Neuron (in vitro differentiated cells): ENCODE measurements at regions not wholly inside any gene's neighbourhood (a gene's known extent, or its start where the extent isn't known, plus 50 kb on each side); places are given as distances from the start of the nearest gene placed in this dataset.

Experiments
- H2AFZ ChIP-seq: one replicate; pipeline ENCODE4 v1.6.1; 2013; ENCODE audit warnings: low read depth, mild to moderate bottlenecking, inconsistent platforms, low read length, moderate library complexity
- H3K27me3 ChIP-seq: one replicate; pipeline ENCODE4 v1.6.1; 2013; ENCODE audit warnings: low read length; ENCODE audit not compliant: insufficient read depth
- H3K36me3 ChIP-seq: one replicate; pipeline ENCODE4 v1.6.1; 2013; ENCODE audit warnings: low read length; ENCODE audit not compliant: insufficient read depth
- H3K4me1 ChIP-seq: one replicate; pipeline ENCODE4 v1.6.1; 2013; ENCODE audit warnings: low read length; ENCODE audit not compliant: insufficient read depth
- H3K4me3 ChIP-seq: 2 replicates; pipeline ENCODE4 v1.5.1; 2013; ENCODE audit warnings: mild to moderate bottlenecking, low read length, moderate library complexity
- H3K9me3 ChIP-seq: one replicate; pipeline ENCODE4 v1.6.1; 2013; ENCODE audit warnings: low read length

GRCh38 chr4:36640876-36641275, 359.5 kb downstream of the DTHD1 start:
- H3K4me3 ChIP-seq, result no peak overlapping the region

GRCh38 chr4:36651253-36651652, 369.8 kb downstream of the DTHD1 start:
- H3K9me3 ChIP-seq, result no peaks in the 10 kb centered on the region
- H2AFZ ChIP-seq, result no peak overlapping the region
- H3K36me3 ChIP-seq, result no peaks in the 10 kb centered on the region
- H3K4me3 ChIP-seq, result no peak overlapping the region
- no peaks in the 10 kb centered on the region for H3K4me1 ChIP-seq
- H3K27me3 ChIP-seq, result no peaks in the 10 kb centered on the region

More at GRCh38 chr4:36640876-36641275, 359.5 kb downstream of the DTHD1 start:
- H3K36me3 ChIP-seq, result no peaks in the 10 kb centered on the region
- H3K27me3 ChIP-seq, result no peaks in the 10 kb centered on the region
- no peak overlapping the region for H2AFZ ChIP-seq
- H3K9me3 ChIP-seq, result no peaks in the 10 kb centered on the region
- no peaks in the 10 kb centered on the region for H3K4me1 ChIP-seq

- Histone ChIP-seq H3K9me3 (no peaks in the 10 kb centered on the region), H3K36me3 (no peaks in the 10 kb centered on the region), H3K4me3 (no peak overlapping the region), H2AFZ (no peak overlapping the region), H3K4me1 (no peaks in the 10 kb centered on the region), H3K27me3 (no peaks in the 10 kb centered on the region)
Measured at GRCh38 chr4:36652857-36653256, 371.4 kb downstream of the DTHD1 start.

- H3K4me1 ChIP-seq, result no peaks in the 10 kb centered on the region
- no peak overlapping the region for H3K4me3 ChIP-seq
- H3K9me3 ChIP-seq, result no peaks in the 10 kb centered on the region
- no peaks in the 10 kb centered on the region for H3K36me3 ChIP-seq
- no peaks in the 10 kb centered on the region for H3K27me3 ChIP-seq
- H2AFZ ChIP-seq, result no peak overlapping the region
Measured at GRCh38 chr4:36665985-36666527, 384.6 kb downstream of the DTHD1 start.

GRCh38 chr4:36675436-36675835, 394.0 kb downstream of the DTHD1 start:
- Histone ChIP-seq H2AFZ (no peak overlapping the region), H3K4me3 (no peak overlapping the region), H3K9me3 (no peaks in the 10 kb centered on the region), H3K27me3 (peaks cover 4% of the 10 kb centered on the region), H3K36me3 (no peaks in the 10 kb centered on the region), H3K4me1 (no peaks in the 10 kb centered on the region)

GRCh38 chr4:36676139-36677050, 395.0 kb downstream of the DTHD1 start:
- Histone ChIP-seq H2AFZ (no peak overlapping the region), H3K36me3 (no peaks in the 10 kb centered on the region), H3K4me3 (no peak overlapping the region), H3K27me3 (peaks cover 4% of the 10 kb centered on the region), H3K4me1 (no peaks in the 10 kb centered on the region), H3K9me3 (no peaks in the 10 kb centered on the region)

GRCh38 chr4:36677112-36677511, 395.7 kb downstream of the DTHD1 start:
- no peaks in the 10 kb centered on the region for H3K9me3 ChIP-seq
- H2AFZ ChIP-seq, result no peak overlapping the region
- H3K36me3 ChIP-seq, result no peaks in the 10 kb centered on the region
- no peaks in the 10 kb centered on the region for H3K4me1 ChIP-seq
- no peak overlapping the region for H3K4me3 ChIP-seq
- H3K27me3 ChIP-seq, result peaks cover 2% of the 10 kb centered on the region

- H2AFZ ChIP-seq, result no peak overlapping the region
- no peaks in the 10 kb centered on the region for H3K4me1 ChIP-seq
- H3K27me3 ChIP-seq, result no peaks in the 10 kb centered on the region
- no peaks in the 10 kb centered on the region for H3K9me3 ChIP-seq
- H3K4me3 ChIP-seq, result no peak overlapping the region
- no peaks in the 10 kb centered on the region for H3K36me3 ChIP-seq
Measured at GRCh38 chr4:36677874-36678273, 396.5 kb downstream of the DTHD1 start.

GRCh38 chr4:36687681-36688080, 406.3 kb downstream of the DTHD1 start:
- Histone ChIP-seq H3K27me3 (no peaks in the 10 kb centered on the region), H3K36me3 (no peaks in the 10 kb centered on the region), H2AFZ (no peak overlapping the region), H3K9me3 (no peaks in the 10 kb centered on the region), H3K4me3 (no peak overlapping the region), H3K4me1 (no peaks in the 10 kb centered on the region)

GRCh38 chr4:36692586-36692985, 411.2 kb downstream of the DTHD1 start:
- no peak overlapping the region for H2AFZ ChIP-seq
- no peaks in the 10 kb centered on the region for H3K4me1 ChIP-seq
- no peaks in the 10 kb centered on the region for H3K27me3 ChIP-seq
- H3K36me3 ChIP-seq, result no peaks in the 10 kb centered on the region
- H3K4me3 ChIP-seq, result no peak overlapping the region
- no peaks in the 10 kb centered on the region for H3K9me3 ChIP-seq

GRCh38 chr4:36702245-36702644, 420.8 kb downstream of the DTHD1 start:
- no peak overlapping the region for H3K4me3 ChIP-seq
- H2AFZ ChIP-seq, result no peak overlapping the region
- no peaks in the 10 kb centered on the region for H3K27me3 ChIP-seq
- no peaks in the 10 kb centered on the region for H3K36me3 ChIP-seq
- no peaks in the 10 kb centered on the region for H3K9me3 ChIP-seq
- no peaks in the 10 kb centered on the region for H3K4me1 ChIP-seq

GRCh38 chr4:36704289-36704688, 422.9 kb downstream of the DTHD1 start:
- Histone ChIP-seq H3K9me3 (no peaks in the 10 kb centered on the region), H3K4me3 (no peak overlapping the region), H3K36me3 (no peaks in the 10 kb centered on the region), H3K27me3 (no peaks in the 10 kb centered on the region), H3K4me1 (no peaks in the 10 kb centered on the region), H2AFZ (no peak overlapping the region)

GRCh38 chr4:36709991-36710390, 428.6 kb downstream of the DTHD1 start:
- Histone ChIP-seq H3K9me3 (no peaks in the 10 kb centered on the region), H3K27me3 (no peaks in the 10 kb centered on the region), H3K4me3 (no peak overlapping the region), H2AFZ (no peak overlapping the region), H3K36me3 (no peaks in the 10 kb centered on the region), H3K4me1 (no peaks in the 10 kb centered on the region)
